H9 (cell line): ENCODE measurements at regions not wholly inside any gene's neighbourhood (a gene's known extent, or its start where the extent isn't known, plus 50 kb on each side); places are given as distances from the start of the nearest gene placed in this dataset.

ENCODE experiments used
- DNase-seq: peaks from one replicate; pipeline ENCODE4 v3.0.0-alpha.2; 2017
- H2AFZ ChIP-seq: one replicate; pipeline ENCODE4 v1.6.1; 2013; ENCODE audit warnings: mild to moderate bottlenecking, low read length, control low read depth, moderate library complexity
- H2AK5ac ChIP-seq: 2 replicates; pipeline ENCODE4 v1.6.1; 2013; ENCODE audit warnings: low read length, control low read depth, mixed read lengths; ENCODE audit not compliant: insufficient read length
- H2BK120ac ChIP-seq: one replicate; pipeline ENCODE4 v1.6.1; 2013; ENCODE audit warnings: low read depth, mild to moderate bottlenecking, low read length, control low read depth, inconsistent platforms; ENCODE audit not compliant: poor library complexity, severe bottlenecking
- H2BK12ac ChIP-seq: 2 replicates; pipeline ENCODE4 v1.6.1; 2013; ENCODE audit warnings: low read length, control low read depth, mixed read lengths, low read depth; ENCODE audit not compliant: insufficient read length
- H2BK15ac ChIP-seq: 2 replicates; pipeline ENCODE4 v1.6.1; 2013; ENCODE audit warnings: low read depth, low read length, control low read depth
- H2BK20ac ChIP-seq: one replicate; pipeline ENCODE4 v1.6.1; 2013; ENCODE audit warnings: low read depth, mild to moderate bottlenecking, low read length, control low read depth, inconsistent platforms; ENCODE audit not compliant: poor library complexity, severe bottlenecking
- H2BK5ac ChIP-seq: 2 replicates; pipeline ENCODE4 v1.6.1; 2013; ENCODE audit warnings: low read length, control low read depth, mixed read lengths; ENCODE audit not compliant: insufficient read length
- H3K14ac ChIP-seq: 2 replicates; pipeline ENCODE4 v1.6.1; 2013; ENCODE audit warnings: low read length, control low read depth; ENCODE audit not compliant: insufficient read depth
- H3K18ac ChIP-seq: 2 replicates; pipeline ENCODE4 v1.6.1; 2013; ENCODE audit warnings: low read depth, mild to moderate bottlenecking, mixed read lengths, low read length, control low read depth; ENCODE audit not compliant: insufficient read length
- H3K23ac ChIP-seq: 2 replicates; pipeline ENCODE4 v1.6.1; 2013; ENCODE audit warnings: low read length, control low read depth, mixed read lengths, low read depth; ENCODE audit not compliant: insufficient read length
- H3K23me2 ChIP-seq: 2 replicates; pipeline ENCODE4 v1.6.1; 2013; ENCODE audit warnings: low read depth, mild to moderate bottlenecking, mixed read lengths, low read length, control low read depth; ENCODE audit not compliant: insufficient read length, poor library complexity, severe bottlenecking
- H3K27ac ChIP-seq: 2 replicates; pipeline ENCODE4 v1.5.1; 2013; ENCODE audit warnings: low read length, control low read depth, mixed read lengths, low read depth; ENCODE audit not compliant: insufficient read length
- H3K27me3 ChIP-seq: 2 replicates; pipeline ENCODE4 v1.6.1; 2013; ENCODE audit warnings: low read length, control low read depth, inconsistent platforms; ENCODE audit not compliant: insufficient read depth
- H3K4ac ChIP-seq: 2 replicates; pipeline ENCODE4 v1.6.1; 2013; ENCODE audit warnings: low read depth, mild to moderate bottlenecking, control low read depth, inconsistent platforms, low read length, moderate library complexity
- H3K4me1 ChIP-seq: 2 replicates; pipeline ENCODE4 v1.6.1; 2013; ENCODE audit warnings: low read length, control low read depth, inconsistent platforms; ENCODE audit not compliant: insufficient read depth
- H3K4me2 ChIP-seq: 2 replicates; pipeline ENCODE4 v1.6.1; 2013; ENCODE audit warnings: low read length, control low read depth, mixed read lengths; ENCODE audit not compliant: insufficient read length, insufficient read depth
- H3K56ac ChIP-seq: 2 replicates; pipeline ENCODE4 v1.6.1; 2013; ENCODE audit warnings: low read depth, mild to moderate bottlenecking, mixed read lengths, low read length, control low read depth; ENCODE audit not compliant: insufficient read length
- H3K79me1 ChIP-seq: 2 replicates; pipeline ENCODE4 v1.6.1; 2013; ENCODE audit warnings: low read depth, mild to moderate bottlenecking, moderate library complexity, low read length, control low read depth, inconsistent platforms; ENCODE audit not compliant: insufficient read depth, poor library complexity, severe bottlenecking
- H3K79me2 ChIP-seq: 2 replicates; pipeline ENCODE4 v1.6.1; 2013; ENCODE audit warnings: low read length, control low read depth, inconsistent platforms; ENCODE audit not compliant: insufficient read depth
- H3K9ac ChIP-seq: 2 replicates; pipeline ENCODE4 v1.6.1; 2013; ENCODE audit warnings: low read length, control low read depth, mixed read lengths; ENCODE audit not compliant: insufficient read length; ENCODE audit errors: extremely low read depth
- H3K9me3 ChIP-seq: one replicate; pipeline ENCODE4 v1.6.1; 2013; ENCODE audit warnings: low read depth, low read length, inconsistent platforms; ENCODE audit not compliant: control insufficient read depth
- H3T11ph ChIP-seq: one replicate; pipeline ENCODE4 v1.6.1; 2013; ENCODE audit warnings: mild to moderate bottlenecking, low read length, control low read depth, inconsistent platforms
- H4K20me1 ChIP-seq: one replicate; pipeline ENCODE4 v1.6.1; 2013; ENCODE audit not compliant: control insufficient read depth, insufficient read length, insufficient read depth
- H4K5ac ChIP-seq: 2 replicates; pipeline ENCODE4 v1.6.1; 2013; ENCODE audit warnings: low read depth, mild to moderate bottlenecking, mixed read lengths, low read length, control low read depth; ENCODE audit not compliant: insufficient read length
- H4K8ac ChIP-seq: replicated peaks from 2 replicates; pipeline ENCODE4 v1.6.1; 2013; ENCODE audit warnings: low read length, control low read depth, mixed read lengths, low read depth; ENCODE audit not compliant: insufficient read length
- H4K91ac ChIP-seq: 2 replicates; pipeline ENCODE4 v1.6.1; 2013; ENCODE audit warnings: low read depth, mild to moderate bottlenecking, moderate library complexity, mixed read lengths, low read length, control low read depth; ENCODE audit not compliant: insufficient read length
- H3K27ac Mint-ChIP-seq, 3 experiments: 2 replicates in 2 of 3; 3 replicates in 1 of 3; pipeline ENCODE4 v1.8.0; 2020 to 2021; ENCODE audit warnings: mixed read lengths in 3 of 3, mild to moderate bottlenecking in 1 of 3, moderate library complexity in 1 of 3
- H3K27me3 Mint-ChIP-seq: 2 replicates; pipeline ENCODE4 v1.8.0; 2021; ENCODE audit warnings: low read depth, mild to moderate bottlenecking, moderate library complexity, mixed read lengths
- H3K36me3 Mint-ChIP-seq, 3 experiments: 2 replicates in 2 of 3; 3 replicates in 1 of 3; pipeline ENCODE4 v1.8.0; 2020 to 2021; ENCODE audit warnings: low read depth in 3 of 3, mixed read lengths in 3 of 3; ENCODE audit not compliant: insufficient read depth in 1 of 3
- H3K4me1 Mint-ChIP-seq, 2 experiments: 2 replicates each; pipeline ENCODE4 v1.8.0; 2020; ENCODE audit warnings: mixed read lengths in 2 of 2
- H3K4me3 Mint-ChIP-seq, 2 experiments: 2 replicates in 1 of 2; 3 replicates in 1 of 2; pipeline ENCODE4 v1.8.0; 2020 to 2021; ENCODE audit warnings: mild to moderate bottlenecking in 2 of 2, mixed read lengths in 2 of 2, moderate library complexity in 1 of 2
- H3K9me3 Mint-ChIP-seq, 2 experiments: 2 replicates in 1 of 2; 3 replicates in 1 of 2; pipeline ENCODE4 v1.8.0; 2020; ENCODE audit warnings: mild to moderate bottlenecking in 2 of 2, mixed read lengths in 2 of 2, moderate library complexity in 1 of 2
- CTCF ChIP-seq: fragments of 200-600 bp; sonication (generic); conservative IDR thresholded peaks from 3 replicates; pipeline ENCODE4 v1.8.0; 2021; ENCODE audit warnings: antibody characterized with exemption, mild to moderate bottlenecking
- WGBS: extraction: QIAGEN DNeasy Blood & Tissue Kit; methylation state at CpG from one replicate; pipeline ENCODE4 v1.1.7; 2013; ENCODE audit warnings: missing lambda C conversion rate, low lambda C conversion rate, mixed read lengths; ENCODE audit not compliant: insufficient read length; ENCODE audit errors: extremely low coverage; 5-methylcytosine and 5-hydroxymethylcytosine counted together

GRCh38 chr3:159829539-159830227 is 159.0 kb upstream of the IL12A start:
- Histone ChIP-seq H4K8ac (no peak overlapping the region), H2BK120ac (no peak overlapping the region), H3K27ac (no peak overlapping the region), H4K5ac (no peak overlapping the region), H3T11ph (no peak overlapping the region), H2BK5ac (no peak overlapping the region), H4K91ac (no peak overlapping the region), H3K56ac (no peak overlapping the region), H3K4me1 (no peaks in the 10 kb centered on the region), H2BK15ac (no peak overlapping the region), H3K27me3 (no peaks in the 10 kb centered on the region), H3K79me2 (no peaks in the 10 kb centered on the region), H3K18ac (no peak overlapping the region), H3K14ac (no peak overlapping the region), H4K20me1 (no peaks in the 10 kb centered on the region), H3K23ac (no peak overlapping the region), H3K4ac (no peak overlapping the region), H3K9ac (no peak overlapping the region), H2AFZ (no peak overlapping the region), H3K79me1 (no peaks in the 10 kb centered on the region), H3K23me2 (no peaks in the 10 kb centered on the region), H3K4me2 (no peak overlapping the region), H2AK5ac (no peak overlapping the region), H3K9me3 (no peaks in the 10 kb centered on the region), H2BK12ac (no peak overlapping the region), H2BK20ac (no peak overlapping the region)
- H3K27ac Mint-ChIP-seq, result no peak overlapping the region
- no peaks in the 10 kb centered on the region for H3K9me3 Mint-ChIP-seq
- H3K27me3 Mint-ChIP-seq, result no peaks in the 10 kb centered on the region
- H3K36me3 Mint-ChIP-seq, result no peaks in the 10 kb centered on the region
- no peaks in the 10 kb centered on the region for H3K4me1 Mint-ChIP-seq
- no CpG with 5 or more reads among the region's 7 CpGs for WGBS
- DNase-seq, result no peak
- TF ChIP-seq CTCF, result no peak
- no peak overlapping the region for H3K4me3 Mint-ChIP-seq
